HEK293 (cell line): ENCODE measurements at regions not wholly inside any gene's neighbourhood (a gene's known extent, or its start where the extent isn't known, plus 50 kb on each side); places are given as distances from the start of the nearest gene placed in this dataset.
"Not testable (repeated sequence)": the region's sequence is repeated elsewhere in the genome, so short reads cannot be mapped to it uniquely, and the experiment has no call there.

ENCODE experiments used
- CTCF ChIA-PET: fragments of 350-600 bp; formaldehyde crosslinking; extraction: SDS; loops from one replicate; lab custom pipeline; 2021; ENCODE audit warnings: antibody characterized with exemption; lab: Yijun Ruan, JAX
- POLR2A ChIA-PET: fragments of 300-600 bp; formaldehyde crosslinking; extraction: SDS; loops from one replicate; lab custom pipeline; 2020; ENCODE audit warnings: antibody characterized with exemption, inconsistent platforms; lab: Yijun Ruan, JAX
- H3K27ac ChIP-seq: fragments of 200-500 bp; sonication (Bioruptor generic); 2 replicates; pipeline ENCODE4 v1.5.1; 2014; ENCODE audit warnings: low read depth, low read length, control low read depth, inconsistent platforms; ENCODE audit errors: extremely low read depth
- H3K36me3 ChIP-seq, 2 experiments: fragments of 200-500 bp in 1 of 2; sonication (Bioruptor generic) in 1 of 2; 1 replicate in 1 of 2; 2 replicates in 1 of 2; pipeline ENCODE4 v1.5.1; 2014 to 2017; ENCODE audit warnings: inconsistent platforms in 2 of 2, low read length in 2 of 2; ENCODE audit not compliant: control insufficient read depth in 2 of 2, insufficient read depth in 1 of 2
- H3K4me1 ChIP-seq: fragments of 200-500 bp; sonication (Bioruptor generic); 2 replicates; pipeline ENCODE4 v1.5.1; 2014; ENCODE audit warnings: mild to moderate bottlenecking, low read length, inconsistent platforms; ENCODE audit not compliant: control insufficient read depth, insufficient read depth
- H3K4me3 ChIP-seq: 2 replicates; pipeline ENCODE4 v1.5.1; 2011; ENCODE audit warnings: low read depth, mild to moderate bottlenecking, control low read depth, low read length, moderate library complexity
- H3K9me3 ChIP-seq: fragments of 200-500 bp; sonication (Bioruptor generic); 2 replicates; pipeline ENCODE4 v1.5.1; 2014; ENCODE audit warnings: low read depth, low read length, inconsistent platforms; ENCODE audit not compliant: control insufficient read depth, insufficient read depth
- GLI4 ChIP-seq: fragments of 450-650 bp; formaldehyde crosslinking; IDR thresholded peaks from 2 replicates; pipeline ENCODE4 v1.5.1; 2016; ENCODE audit warnings: missing biosample characterization, missing genetic modification characterization
- HOXC10 ChIP-seq: sonication (generic); formaldehyde crosslinking; IDR thresholded peaks from 2 replicates; pipeline ENCODE4 v1.8.1; 2023; ENCODE audit warnings: mild to moderate bottlenecking, missing genetic modification reagents
- HOXD13 ChIP-seq: sonication (generic); formaldehyde crosslinking; IDR thresholded peaks from 2 replicates; pipeline ENCODE4 v1.8.0; 2022; ENCODE audit warnings: missing genetic modification reagents, borderline replicate concordance
- INSM2 ChIP-seq: fragments of 450-650 bp; formaldehyde crosslinking; IDR thresholded peaks from 2 replicates; pipeline ENCODE4 v1.5.1; 2016; ENCODE audit warnings: missing biosample characterization, missing genetic modification characterization
- SP7 ChIP-seq: fragments of 450-650 bp; formaldehyde crosslinking; IDR thresholded peaks from 2 replicates; pipeline ENCODE4 v1.5.1; 2016; ENCODE audit warnings: missing biosample characterization, missing genetic modification characterization
- ZBTB6 ChIP-seq: fragments of 450-650 bp; formaldehyde crosslinking; IDR thresholded peaks from 2 replicates; pipeline ENCODE4 v1.5.1; 2017; ENCODE audit warnings: missing biosample characterization, missing genetic modification characterization
- ZIC2 ChIP-seq: fragments of 450-650 bp; formaldehyde crosslinking; IDR thresholded peaks from 2 replicates; pipeline ENCODE4 v1.5.1; 2016; ENCODE audit warnings: missing biosample characterization, missing genetic modification characterization
- ZNF121 ChIP-seq: fragments of 450-650 bp; formaldehyde crosslinking; IDR thresholded peaks from 2 replicates; pipeline ENCODE4 v1.5.1; 2016; ENCODE audit warnings: missing biosample characterization, missing genetic modification characterization
- ZNF140 ChIP-seq: fragments of 450-650 bp; formaldehyde crosslinking; IDR thresholded peaks from 2 replicates; pipeline ENCODE4 v1.5.1; 2016; ENCODE audit warnings: missing biosample characterization, missing genetic modification characterization
- ZNF175 ChIP-seq: fragments of 450-650 bp; formaldehyde crosslinking; IDR thresholded peaks from 2 replicates; pipeline ENCODE4 v1.5.1; 2016; ENCODE audit warnings: missing biosample characterization, missing genetic modification characterization
- ZNF2 ChIP-seq: fragments of 450-650 bp; formaldehyde crosslinking; IDR thresholded peaks from 2 replicates; pipeline ENCODE4 v1.5.1; 2016; ENCODE audit warnings: missing biosample characterization, missing genetic modification characterization
- ZNF23 ChIP-seq: fragments of 450-650 bp; formaldehyde crosslinking; IDR thresholded peaks from 2 replicates; pipeline ENCODE4 v1.5.1; 2016; ENCODE audit warnings: missing biosample characterization, missing genetic modification characterization, borderline replicate concordance
- ZNF311 ChIP-seq: fragments of 450-650 bp; formaldehyde crosslinking; IDR thresholded peaks from 2 replicates; pipeline ENCODE4 v1.5.1; 2017; ENCODE audit warnings: missing biosample characterization, missing genetic modification characterization, borderline replicate concordance
- ZNF449 ChIP-seq: fragments of 450-650 bp; formaldehyde crosslinking; IDR thresholded peaks from 2 replicates; pipeline ENCODE4 v1.5.1; 2017; ENCODE audit warnings: missing biosample characterization, mild to moderate bottlenecking, missing genetic modification characterization, moderate library complexity
- ZNF600 ChIP-seq: fragments of 450-650 bp; formaldehyde crosslinking; IDR thresholded peaks from 2 replicates; pipeline ENCODE4 v1.5.1; 2016; ENCODE audit warnings: missing biosample characterization, missing genetic modification characterization
- ZNF610 ChIP-seq: fragments of 450-650 bp; formaldehyde crosslinking; IDR thresholded peaks from 2 replicates; pipeline ENCODE4 v1.5.1; 2016; ENCODE audit warnings: missing biosample characterization, missing genetic modification characterization, borderline replicate concordance
- ZNF701 ChIP-seq: fragments of 450-650 bp; formaldehyde crosslinking; IDR thresholded peaks from 2 replicates; pipeline ENCODE4 v1.5.1; 2016; ENCODE audit warnings: missing biosample characterization, missing genetic modification characterization
- ZNF776 ChIP-seq: fragments of 450-650 bp; formaldehyde crosslinking; IDR thresholded peaks from 2 replicates; pipeline ENCODE4 v1.5.0; 2017; ENCODE audit warnings: missing biosample characterization, missing genetic modification characterization, borderline replicate concordance
- ZSCAN23 ChIP-seq: fragments of 450-650 bp; formaldehyde crosslinking; IDR thresholded peaks from 2 replicates; pipeline ENCODE4 v1.5.1; 2016; ENCODE audit warnings: missing biosample characterization, missing genetic modification characterization
- TF ChIP-seq, protein P1 (sequence below): fragments of 450-650 bp; formaldehyde crosslinking; IDR thresholded peaks from 2 replicates; pipeline ENCODE4 v1.5.1; 2016; ENCODE audit warnings: missing biosample characterization, missing genetic modification characterization
- TF ChIP-seq, protein P2 (sequence below): fragments of 450-650 bp; formaldehyde crosslinking; IDR thresholded peaks from 2 replicates; pipeline ENCODE4 v1.5.1; 2016; ENCODE audit warnings: missing biosample characterization, missing genetic modification characterization, low read depth

DNA sequence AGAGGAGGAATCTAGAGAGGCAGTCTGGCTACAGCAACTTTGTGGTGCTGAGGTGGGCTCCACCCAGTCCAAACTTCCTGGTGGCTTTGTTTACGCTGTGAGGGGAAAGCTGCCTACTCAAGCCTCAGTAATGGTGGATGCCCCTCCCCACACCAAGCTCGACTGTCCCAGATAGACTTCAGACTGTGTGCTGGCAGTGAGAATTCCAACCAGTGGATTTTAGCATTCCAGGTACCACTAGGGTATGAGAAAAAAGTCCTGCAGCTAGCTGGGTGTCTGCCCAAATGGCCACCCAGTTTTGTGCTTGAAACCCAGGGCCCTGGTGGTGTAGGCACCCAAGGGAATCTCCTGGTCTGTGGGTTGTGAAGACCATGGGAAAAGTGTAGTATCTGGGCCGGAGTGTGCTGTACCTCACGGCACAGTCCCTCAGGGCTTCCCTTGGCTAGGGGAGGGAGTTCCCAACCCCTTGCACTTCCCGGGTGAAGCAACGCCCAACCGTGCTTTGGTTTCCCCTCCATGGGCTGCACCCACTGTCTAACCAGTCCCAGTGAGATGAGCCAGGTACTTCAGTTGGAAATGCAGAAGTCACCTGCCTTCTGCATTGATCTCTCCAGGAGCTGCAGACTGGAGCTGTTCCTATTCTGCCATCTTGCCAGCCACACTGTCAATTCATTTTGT lies 106.9 kb downstream of the HNMT start:
- CTCF ChIA-PET, H3K36me3 ChIP-seq, H3K4me1 ChIP-seq, H3K9me3 ChIP-seq, H3K4me3 ChIP-seq: not testable (repeated sequence)
- POLR2A ChIA-PET: interaction anchor here (0.9 to 1.1 kb wide), 2 partner anchors 11 to 17 kb away, joined by 3 to 4 read pairs; no protein-coding TSS in a partner anchor
- TF ChIP-seq ZNF449 (tag by site-specific recombination): peak; percentile 85
- H3K27ac ChIP-seq: peak overlapping the region; percentile 65; the same call in 1 of the 2 replicates

GRCh38 chr2:138071720-138072719 lies 107.7 kb downstream of the HNMT start:
- ChIA-PET POLR2A (interaction anchor here (0.6 to 1.1 kb wide), 5 partner anchors 11 to 429 kb away, joined by 3 to 4 read pairs (median 3); no protein-coding TSS in a partner anchor), CTCF (interaction anchor here (0.6 to 1.1 kb wide), 2 partner anchors 12 to 301 kb away, joined by 3 read pairs; no protein-coding TSS in a partner anchor)
- Histone ChIP-seq H3K27ac (peak overlapping the region; percentile 65), H3K4me1 (peaks cover 7% of the 10 kb centered on the region; the same call in 1 of the 2 replicates), H3K4me3 (no peak overlapping the region), H3K9me3 (no peaks in the 10 kb centered on the region), H3K36me3 (no peaks in the 10 kb centered on the region)
- no peak for TF ChIP-seq ZNF311 (tag by site-specific recombination)
- TF ChIP-seq ZNF121 (tag by site-specific recombination): no peak
- peak; percentile 79; the same call in 1 of the 2 replicates for TF ChIP-seq HOXD13 (CRISPR knock-in tag)
- no peak for TF ChIP-seq ZNF23 (tag by site-specific recombination)
- TF ChIP-seq ZNF140 (tag by site-specific recombination): no peak
- TF ChIP-seq ZSCAN23: peak; percentile 79
- TF ChIP-seq, protein P1, sequence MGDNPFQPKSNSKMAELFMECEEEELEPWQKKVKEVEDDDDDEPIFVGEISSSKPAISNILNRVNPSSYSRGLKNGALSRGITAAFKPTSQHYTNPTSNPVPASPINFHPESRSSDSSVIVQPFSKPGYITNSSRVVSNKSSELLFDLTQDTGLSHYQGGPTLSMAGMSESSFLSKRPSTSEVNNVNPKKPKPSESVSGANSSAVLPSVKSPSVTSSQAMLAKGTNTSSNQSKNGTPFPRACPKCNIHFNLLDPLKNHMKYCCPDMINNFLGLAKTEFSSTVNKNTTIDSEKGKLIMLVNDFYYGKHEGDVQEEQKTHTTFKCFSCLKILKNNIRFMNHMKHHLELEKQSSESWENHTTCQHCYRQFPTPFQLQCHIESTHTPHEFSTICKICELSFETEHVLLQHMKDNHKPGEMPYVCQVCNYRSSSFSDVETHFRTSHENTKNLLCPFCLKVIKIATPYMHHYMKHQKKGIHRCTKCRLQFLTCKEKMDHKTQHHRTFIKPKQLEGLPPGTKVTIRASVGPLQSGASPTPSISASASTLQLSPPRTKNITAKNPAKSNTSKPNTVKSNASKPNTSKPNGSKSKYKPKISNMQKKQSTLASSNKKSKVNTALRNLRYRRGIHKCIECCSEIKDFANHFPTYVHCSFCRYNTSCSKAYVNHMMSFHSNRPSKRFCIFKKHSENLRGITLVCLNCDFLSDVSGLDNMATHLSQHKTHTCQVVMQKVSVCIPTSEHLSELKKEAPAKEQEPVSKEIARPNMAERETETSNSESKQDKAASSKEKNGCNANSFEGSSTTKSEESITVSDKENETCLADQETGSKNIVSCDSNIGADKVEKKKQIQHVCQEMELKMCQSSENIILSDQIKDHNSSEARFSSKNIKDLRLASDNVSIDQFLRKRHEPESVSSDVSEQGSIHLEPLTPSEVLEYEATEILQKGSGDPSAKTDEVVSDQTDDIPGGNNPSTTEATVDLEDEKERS (tag by site-specific recombination): 0 out of 2 replicates have a peak, but pooled peaks have one; percentile 51
- no peak for TF ChIP-seq ZNF776 (tag by site-specific recombination)
- no peak for TF ChIP-seq GLI4 (tag by site-specific recombination)
- no peak for TF ChIP-seq ZNF701 (tag by site-specific recombination)
- no peak for TF ChIP-seq HOXC10
- peak; percentile 97 for TF ChIP-seq INSM2 (tag by site-specific recombination)
- TF ChIP-seq SP7 (tag by site-specific recombination): peak; percentile 86
- peak; percentile 90 for TF ChIP-seq ZNF600 (tag by site-specific recombination)
- TF ChIP-seq ZIC2 (tag by site-specific recombination): no peak
- no peak for TF ChIP-seq ZBTB6 (tag by site-specific recombination)
- no peak for TF ChIP-seq ZNF610
- TF ChIP-seq ZNF175 (tag by site-specific recombination): no peak
- TF ChIP-seq ZNF2: 0 out of 2 replicates have a peak, but pooled peaks have one; percentile 55
- TF ChIP-seq, protein P2, sequence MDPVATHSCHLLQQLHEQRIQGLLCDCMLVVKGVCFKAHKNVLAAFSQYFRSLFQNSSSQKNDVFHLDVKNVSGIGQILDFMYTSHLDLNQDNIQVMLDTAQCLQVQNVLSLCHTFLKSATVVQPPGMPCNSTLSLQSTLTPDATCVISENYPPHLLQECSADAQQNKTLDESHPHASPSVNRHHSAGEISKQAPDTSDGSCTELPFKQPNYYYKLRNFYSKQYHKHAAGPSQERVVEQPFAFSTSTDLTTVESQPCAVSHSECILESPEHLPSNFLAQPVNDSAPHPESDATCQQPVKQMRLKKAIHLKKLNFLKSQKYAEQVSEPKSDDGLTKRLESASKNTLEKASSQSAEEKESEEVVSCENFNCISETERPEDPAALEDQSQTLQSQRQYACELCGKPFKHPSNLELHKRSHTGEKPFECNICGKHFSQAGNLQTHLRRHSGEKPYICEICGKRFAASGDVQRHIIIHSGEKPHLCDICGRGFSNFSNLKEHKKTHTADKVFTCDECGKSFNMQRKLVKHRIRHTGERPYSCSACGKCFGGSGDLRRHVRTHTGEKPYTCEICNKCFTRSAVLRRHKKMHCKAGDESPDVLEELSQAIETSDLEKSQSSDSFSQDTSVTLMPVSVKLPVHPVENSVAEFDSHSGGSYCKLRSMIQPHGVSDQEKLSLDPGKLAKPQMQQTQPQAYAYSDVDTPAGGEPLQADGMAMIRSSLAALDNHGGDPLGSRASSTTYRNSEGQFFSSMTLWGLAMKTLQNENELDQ (tag by site-specific recombination): no peak
